Mesendoderm (in vitro differentiated cells): ENCODE measurements at regions not wholly inside any gene's neighbourhood (a gene's known extent, or its start where the extent isn't known, plus 50 kb on each side); places are given as distances from the start of the nearest gene placed in this dataset.
"Not testable (repeated sequence)": the region's sequence is repeated elsewhere in the genome, so short reads cannot be mapped to it uniquely, and the experiment has no call there.

Experiments used
- DNase-seq: peaks from one replicate; pipeline ENCODE4 v3.0.0; 2013
- H2AK5ac ChIP-seq: 2 replicates; pipeline ENCODE4 v1.6.1; 2013; ENCODE audit warnings: low read length, inconsistent platforms
- H2BK120ac ChIP-seq: 2 replicates; pipeline ENCODE4 v1.6.1; 2013; ENCODE audit warnings: low read depth, mild to moderate bottlenecking, low read length, moderate library complexity, mixed read lengths
- H2BK15ac ChIP-seq: replicated peaks from 2 replicates; pipeline ENCODE4 v1.6.1; 2013; ENCODE audit warnings: low read depth, mild to moderate bottlenecking, moderate library complexity
- H2BK5ac ChIP-seq: 2 replicates; pipeline ENCODE4 v1.6.1; 2013; ENCODE audit warnings: low read length, inconsistent platforms
- H3K18ac ChIP-seq: 2 replicates; pipeline ENCODE4 v1.6.1; 2013; ENCODE audit warnings: mild to moderate bottlenecking, low read length, mixed read lengths
- H3K23ac ChIP-seq: one replicate; pipeline ENCODE4 v1.6.1; 2013; ENCODE audit warnings: low read length
- H3K27ac ChIP-seq: 2 replicates; pipeline ENCODE4 v1.5.1; 2013; ENCODE audit warnings: low read depth, mild to moderate bottlenecking, inconsistent platforms, low read length, moderate library complexity
- H3K27me3 ChIP-seq: 2 replicates; pipeline ENCODE4 v1.6.1; 2013; ENCODE audit warnings: low read length, control low read depth, mild to moderate bottlenecking, inconsistent platforms; ENCODE audit not compliant: insufficient read depth, poor library complexity
- H3K36me3 ChIP-seq: 2 replicates; pipeline ENCODE4 v1.6.1; 2013; ENCODE audit warnings: low read length, inconsistent platforms; ENCODE audit not compliant: control insufficient read depth, insufficient read depth
- H3K4ac ChIP-seq: one replicate; pipeline ENCODE4 v1.6.1; 2013; ENCODE audit warnings: low read depth, mild to moderate bottlenecking, low read length, moderate library complexity
- H3K4me1 ChIP-seq: 2 replicates; pipeline ENCODE4 v1.6.1; 2013; ENCODE audit warnings: low read depth, low read length, inconsistent platforms; ENCODE audit not compliant: control insufficient read depth
- H3K4me2 ChIP-seq: 2 replicates; pipeline ENCODE4 v1.6.1; 2013; ENCODE audit warnings: low read length
- H3K4me3 ChIP-seq: 2 replicates; pipeline ENCODE4 v1.5.1; 2013; ENCODE audit warnings: mild to moderate bottlenecking, low read length
- H3K56ac ChIP-seq: one replicate; pipeline ENCODE4 v1.6.1; 2013; ENCODE audit warnings: low read length
- H3K79me1 ChIP-seq: 2 replicates; pipeline ENCODE4 v1.6.1; 2013; ENCODE audit warnings: low read length, inconsistent platforms
- H3K79me2 ChIP-seq: 2 replicates; pipeline ENCODE4 v1.6.1; 2013; ENCODE audit warnings: mild to moderate bottlenecking, low read length; ENCODE audit not compliant: control insufficient read depth, insufficient read depth
- H3K9ac ChIP-seq: 2 replicates; pipeline ENCODE4 v1.6.1; 2013; ENCODE audit warnings: low read length, inconsistent platforms
- H4K5ac ChIP-seq: one replicate; pipeline ENCODE4 v1.6.1; 2013; ENCODE audit warnings: low read length
- H4K8ac ChIP-seq: one replicate; pipeline ENCODE4 v1.6.1; 2013; ENCODE audit warnings: low read depth, mild to moderate bottlenecking, control low read depth, low read length, moderate library complexity
- WGBS: extraction: QIAGEN DNeasy Blood & Tissue Kit; methylation state at CpG from one replicate; pipeline ENCODE4 v1.1.7; 2013; ENCODE audit warnings: low lambda C conversion rate, missing lambda C conversion rate; ENCODE audit not compliant: insufficient coverage; ENCODE audit errors: extremely low coverage; 5-methylcytosine and 5-hydroxymethylcytosine counted together

GRCh38 chr9:101931756-101932155, 193.3 kb upstream of the GRIN3A start:
- Histone ChIP-seq H3K79me1 (no peaks in the 10 kb centered on the region), H3K56ac (no peak overlapping the region), H2BK15ac (no peak overlapping the region), H3K36me3 (no peaks in the 10 kb centered on the region), H3K79me2 (no peaks in the 10 kb centered on the region), H3K23ac (no peak overlapping the region), H3K27me3 (no peaks in the 10 kb centered on the region), H2AK5ac (no peak overlapping the region), H3K4me2 (no peak overlapping the region), H4K5ac (no peak overlapping the region), H2BK120ac (no peak overlapping the region), H3K9ac (no peak overlapping the region), H3K4ac (no peak overlapping the region), H3K27ac (no peak overlapping the region), H3K4me1 (no peaks in the 10 kb centered on the region), H3K4me3 (no peak overlapping the region), H4K8ac (no peak overlapping the region), H2BK5ac (no peak overlapping the region), H3K18ac (no peak overlapping the region)
- no peak for DNase-seq
- WGBS = no CpG with 5 or more reads among the region's 2 CpGs

- no peak overlapping the region for H4K8ac ChIP-seq
- H2AK5ac ChIP-seq = no peak overlapping the region
- no peak overlapping the region for H2BK15ac ChIP-seq
- no peak overlapping the region for H2BK120ac ChIP-seq
- H3K4me2 ChIP-seq = no peak overlapping the region
- no peak overlapping the region for H3K56ac ChIP-seq
- H4K5ac ChIP-seq = no peak overlapping the region
- H2BK5ac ChIP-seq = no peak overlapping the region
- H3K4me1 ChIP-seq = no peaks in the 10 kb centered on the region
- no peak overlapping the region for H3K18ac ChIP-seq
- H3K79me2 ChIP-seq = no peaks in the 10 kb centered on the region
- no peaks in the 10 kb centered on the region for H3K27me3 ChIP-seq
- no peaks in the 10 kb centered on the region for H3K36me3 ChIP-seq
- no peak overlapping the region for H3K27ac ChIP-seq
- H3K23ac ChIP-seq = no peak overlapping the region
- no peak overlapping the region for H3K9ac ChIP-seq
- H3K79me1 ChIP-seq = no peaks in the 10 kb centered on the region
- H3K4me3 ChIP-seq = no peak overlapping the region
- DNase-seq = no peak
- no peak overlapping the region for H3K4ac ChIP-seq
Observed at GRCh38 chr9:101930783-101931182, 192.3 kb upstream of the GRIN3A start.

GRCh38 chr9:101925498-101925897, 187.1 kb upstream of the GRIN3A start:
- no peaks in the 10 kb centered on the region for H3K27me3 ChIP-seq
- no peak overlapping the region for H2AK5ac ChIP-seq
- no peaks in the 10 kb centered on the region for H3K79me2 ChIP-seq
- DNase-seq = no peak
- H3K4me2 ChIP-seq = no peak overlapping the region
- no peak overlapping the region for H3K23ac ChIP-seq
- no peak overlapping the region for H2BK120ac ChIP-seq
- H2BK5ac ChIP-seq = no peak overlapping the region
- no peak overlapping the region for H3K9ac ChIP-seq
- no peak overlapping the region for H2BK15ac ChIP-seq
- H3K18ac ChIP-seq = no peak overlapping the region
- H3K27ac ChIP-seq = no peak overlapping the region
- H4K8ac ChIP-seq = no peak overlapping the region
- H3K4ac ChIP-seq = no peak overlapping the region
- H3K4me1 ChIP-seq = no peaks in the 10 kb centered on the region
- H3K56ac ChIP-seq = no peak overlapping the region
- H3K36me3 ChIP-seq = no peaks in the 10 kb centered on the region
- H3K79me1 ChIP-seq = no peaks in the 10 kb centered on the region
- no peak overlapping the region for H3K4me3 ChIP-seq
- no peak overlapping the region for H4K5ac ChIP-seq

GRCh38 chr9:101923451-101923850, 185.0 kb upstream of the GRIN3A start:
- no peak overlapping the region for H2BK120ac ChIP-seq
- no peak overlapping the region for H2BK15ac ChIP-seq
- no peak overlapping the region for H3K23ac ChIP-seq
- no peak overlapping the region for H3K4ac ChIP-seq
- H3K79me2 ChIP-seq = no peaks in the 10 kb centered on the region
- no peak overlapping the region for H3K9ac ChIP-seq
- H3K18ac ChIP-seq = no peak overlapping the region
- no peak overlapping the region for H3K56ac ChIP-seq
- H3K36me3 ChIP-seq = no peaks in the 10 kb centered on the region
- H3K4me3 ChIP-seq = no peak overlapping the region
- no peaks in the 10 kb centered on the region for H3K27me3 ChIP-seq
- no peaks in the 10 kb centered on the region for H3K79me1 ChIP-seq
- no peak overlapping the region for H4K5ac ChIP-seq
- H4K8ac ChIP-seq = no peak overlapping the region
- H2BK5ac ChIP-seq = no peak overlapping the region
- no CpG with 5 or more reads among the region's 1 CpG for WGBS
- H3K27ac ChIP-seq = no peak overlapping the region
- H3K4me1 ChIP-seq = no peaks in the 10 kb centered on the region
- H3K4me2 ChIP-seq = no peak overlapping the region
- H2AK5ac ChIP-seq = no peak overlapping the region
- DNase-seq = no peak

GRCh38 chr9:101916948-101917347, 178.5 kb upstream of the GRIN3A start:
- not testable (repeated sequence) for H4K5ac ChIP-seq, H3K4ac ChIP-seq, H2BK120ac ChIP-seq, H3K79me1 ChIP-seq, H4K8ac ChIP-seq, H3K27ac ChIP-seq, H3K9ac ChIP-seq, H3K36me3 ChIP-seq, H3K4me1 ChIP-seq, H3K23ac ChIP-seq, H3K79me2 ChIP-seq, H3K18ac ChIP-seq, H2BK15ac ChIP-seq, H3K4me2 ChIP-seq, H2BK5ac ChIP-seq, DNase-seq, H3K56ac ChIP-seq, H3K27me3 ChIP-seq, H2AK5ac ChIP-seq, H3K4me3 ChIP-seq
- no CpG with 5 or more reads among the region's 4 CpGs for WGBS

- Histone ChIP-seq H3K4me2 (no peak overlapping the region), H3K4me1 (no peaks in the 10 kb centered on the region), H3K18ac (no peak overlapping the region), H3K79me1 (no peaks in the 10 kb centered on the region), H3K4me3 (no peak overlapping the region), H3K9ac (no peak overlapping the region), H2AK5ac (no peak overlapping the region), H3K79me2 (no peaks in the 10 kb centered on the region), H3K23ac (no peak overlapping the region), H2BK5ac (no peak overlapping the region), H2BK15ac (no peak overlapping the region), H2BK120ac (no peak overlapping the region), H3K4ac (no peak overlapping the region), H3K27me3 (no peaks in the 10 kb centered on the region), H3K56ac (no peak overlapping the region), H3K36me3 (no peaks in the 10 kb centered on the region), H3K27ac (no peak overlapping the region), H4K8ac (no peak overlapping the region), H4K5ac (no peak overlapping the region)
- WGBS = no CpG with 5 or more reads among the region's 1 CpG
- no peak for DNase-seq
Observed at GRCh38 chr9:101915482-101915881, 177.0 kb upstream of the GRIN3A start.
